ENCODE measurements at regions not wholly inside any gene's neighbourhood (a gene's known extent, or its start where the extent isn't known, plus 50 kb on each side); places are given as distances from the start of the nearest gene placed in this dataset.

- TF ChIP-seq POLR2AphosphoS5 (IDR thresholded peaks at IDR 0.05; ENCODE audit: low read depth, low read length) (no peak), POLR2A (IDR thresholded peaks at IDR 0.05; ENCODE audit: low read depth, low read length) (no peak), TAF1 (IDR thresholded peaks at IDR 0.05; ENCODE audit: low read depth, low read length) (no peak), SPI1 (IDR thresholded peaks at IDR 0.05; ENCODE audit: low read depth, low read length) (no peak), POU2F2 (IDR thresholded peaks at IDR 0.05; ENCODE audit: low read depth, low read length) (no peak), PAX5 (IDR thresholded peaks at IDR 0.05; ENCODE audit: insufficient read depth, low read length, severe bottlenecking) (no peak)
Observed at GRCh38 chr16:49161191-49161590, 120.4 kb downstream of the CBLN1 start.

Data from GM12891 (cell line).